H1 (cell line): ENCODE measurements at regions not wholly inside any gene's neighbourhood (a gene's known extent, or its start where the extent isn't known, plus 50 kb on each side); places are given as distances from the start of the nearest gene placed in this dataset.

ENCODE experiments used
- CTCF ChIA-PET: fragments of 300-600 bp; sonication (Branson Sonifier 250); formaldehyde crosslinking; loops from one replicate; lab custom pipeline; 2021; ENCODE audit not compliant: partially characterized antibody; lab: Charles Lee
- POLR2A ChIA-PET: fragments of 300-600 bp; sonication (Branson Sonifier 250); formaldehyde crosslinking; loops from one replicate; lab custom pipeline; 2021; ENCODE audit warnings: inconsistent platforms; ENCODE audit not compliant: partially characterized antibody; lab: Charles Lee
- DNase-seq, 2 experiments: peaks; one replicate each; pipeline versions ENCODE4 v3.0.0 to v3.0.0-alpha.2; 2010 to 2022; ENCODE audit warnings: low spot score in 2 of 2, low read depth in 1 of 2, mixed read lengths in 1 of 2
- FAIRE-seq: peaks from 2 replicates; lab custom pipeline; 2011; peaks lifted over from hg19 to GRCh38; lab: Jason Lieb, UNC
- H2AFZ ChIP-seq: 2 replicates; pipeline ENCODE4 v1.8.1; 2012; ENCODE audit warnings: low read length, inconsistent platforms
- H2AK5ac ChIP-seq: 2 replicates; pipeline ENCODE4 v1.6.1; 2013; ENCODE audit warnings: low read depth, low read length
- H2BK120ac ChIP-seq: replicated peaks from 2 replicates; pipeline ENCODE3; 2013; ENCODE audit warnings: low read depth, low read length, inconsistent platforms
- H2BK12ac ChIP-seq: 2 replicates; pipeline ENCODE4 v1.6.1; 2013; ENCODE audit warnings: low read depth, low read length
- H2BK15ac ChIP-seq: 2 replicates; pipeline ENCODE4 v1.6.1; 2013; ENCODE audit warnings: low read length
- H2BK20ac ChIP-seq: 2 replicates; pipeline ENCODE4 v1.6.1; 2013; ENCODE audit warnings: low read length
- H2BK5ac ChIP-seq: 2 replicates; pipeline ENCODE4 v1.6.1; 2013; ENCODE audit warnings: low read depth, low read length
- H3K14ac ChIP-seq: 2 replicates; pipeline ENCODE4 v1.6.1; 2013; ENCODE audit warnings: inconsistent platforms; ENCODE audit not compliant: insufficient read length
- H3K18ac ChIP-seq: 2 replicates; pipeline ENCODE4 v1.6.1; 2013; ENCODE audit warnings: low read length; ENCODE audit errors: extremely low read depth
- H3K23ac ChIP-seq: 2 replicates; pipeline ENCODE4 v1.6.1; 2013; ENCODE audit warnings: inconsistent platforms; ENCODE audit not compliant: insufficient read length
- H3K23me2 ChIP-seq: 2 replicates; pipeline ENCODE4 v1.6.1; 2013; ENCODE audit warnings: low read depth, low read length
- H3K27ac ChIP-seq: 2 replicates; pipeline ENCODE4 v1.6.1; 2011; ENCODE audit warnings: low read depth, low read length, inconsistent platforms
- H3K27me3 ChIP-seq, 4 experiments: replicated peaks in 1 of 4; 1 replicate in 1 of 4; 2 replicates in 3 of 4; pipeline versions ENCODE4 v1.6.1 to v1.8.1; 2011 to 2013; ENCODE audit warnings: low read length in 3 of 4, mild to moderate bottlenecking in 3 of 4, inconsistent platforms in 2 of 4, mixed read lengths in 2 of 4, moderate library complexity in 1 of 4; ENCODE audit not compliant: control insufficient read depth in 3 of 4, insufficient read depth in 3 of 4; ENCODE audit errors: extremely low read depth in 1 of 4
- H3K36me3 ChIP-seq, 4 experiments: 2 replicates each; pipeline versions ENCODE4 v1.6.1 to v1.8.1; 2011 to 2013; ENCODE audit warnings: mild to moderate bottlenecking in 4 of 4, low read length in 3 of 4, moderate library complexity in 2 of 4, control low read depth in 1 of 4, inconsistent platforms in 1 of 4; ENCODE audit not compliant: insufficient read depth in 4 of 4, control insufficient read depth in 2 of 4
- H3K4ac ChIP-seq: replicated peaks from 2 replicates; pipeline ENCODE3; 2013; ENCODE audit warnings: low read length, low read depth, mixed read lengths, inconsistent platforms; ENCODE audit not compliant: insufficient read length
- H3K4me1 ChIP-seq, 4 experiments: replicated peaks in 1 of 4; 1 replicate in 1 of 4; 2 replicates in 3 of 4; pipeline versions ENCODE4 v1.6.1 to v1.8.1; 2011 to 2013; ENCODE audit warnings: low read length in 3 of 4, inconsistent platforms in 2 of 4, mixed read lengths in 1 of 4; ENCODE audit not compliant: insufficient read depth in 4 of 4, control insufficient read depth in 3 of 4
- H3K4me2 ChIP-seq, 2 experiments: 2 replicates each; pipeline versions ENCODE4 v1.6.1 to v1.8.1; 2011 to 2013; ENCODE audit warnings: low read depth in 2 of 2, low read length in 2 of 2, control low read depth in 1 of 2, inconsistent platforms in 1 of 2, mild to moderate bottlenecking in 1 of 2; ENCODE audit not compliant: insufficient read depth in 1 of 2
- H3K4me3 ChIP-seq, 4 experiments: fragments of 200-600, 300-600 bp in 1 of 4; sonication (generic), shearing (Covaris generic), sonication (Bioruptor Twin) in 1 of 4; 2 replicates each; pipeline versions ENCODE4 v1.5.1 to v1.8.1; 2011 to 2016; ENCODE audit warnings: low read length in 4 of 4, low read depth in 3 of 4, control low read depth in 2 of 4, inconsistent platforms in 2 of 4, mild to moderate bottlenecking in 2 of 4, mixed read lengths in 1 of 4, moderate library complexity in 1 of 4; ENCODE audit not compliant: insufficient read depth in 2 of 4; ENCODE audit errors: extremely low read depth in 1 of 4
- H3K56ac ChIP-seq: replicated peaks from 2 replicates; pipeline ENCODE3; 2013; ENCODE audit warnings: low read depth, mild to moderate bottlenecking, mixed read lengths, low read length, inconsistent platforms; ENCODE audit not compliant: insufficient read length
- H3K79me1 ChIP-seq: 2 replicates; pipeline ENCODE4 v1.6.1; 2013; ENCODE audit warnings: low read depth, low read length, control low read depth
- H3K79me2 ChIP-seq, 2 experiments: 2 replicates each; pipeline versions ENCODE4 v1.6.1 to v1.8.1; 2012 to 2013; ENCODE audit warnings: low read length in 2 of 2, mild to moderate bottlenecking in 2 of 2, inconsistent platforms in 1 of 2; ENCODE audit not compliant: insufficient read depth in 2 of 2, control insufficient read depth in 1 of 2
- H3K9ac ChIP-seq, 4 experiments: replicated peaks in 1 of 4; 1 replicate in 1 of 4; 2 replicates in 3 of 4; pipeline versions ENCODE4 v1.6.1 to v1.8.1; 2011 to 2013; ENCODE audit warnings: low read depth in 3 of 4, low read length in 3 of 4, control low read depth in 2 of 4, mild to moderate bottlenecking in 2 of 4, moderate library complexity in 2 of 4, inconsistent platforms in 1 of 4; ENCODE audit errors: extremely low read depth in 1 of 4
- H3K9me3 ChIP-seq, 2 experiments: 2 replicates each; pipeline versions ENCODE4 v1.6.1 to v1.8.1; 2012 to 2013; ENCODE audit warnings: mild to moderate bottlenecking in 2 of 2, moderate library complexity in 2 of 2, control low read depth in 1 of 2, inconsistent platforms in 1 of 2, low read depth in 1 of 2, low read length in 1 of 2, mixed read lengths in 1 of 2; ENCODE audit not compliant: insufficient read depth in 2 of 2
- H4K20me1 ChIP-seq, 2 experiments: replicated peaks in 1 of 2; 2 replicates each; pipeline versions ENCODE3 to v1.8.1; 2011 to 2013; ENCODE audit warnings: inconsistent platforms in 2 of 2, low read length in 2 of 2, mild to moderate bottlenecking in 1 of 2; ENCODE audit not compliant: insufficient read depth in 2 of 2, control insufficient read depth in 1 of 2
- H4K5ac ChIP-seq: 2 replicates; pipeline ENCODE4 v1.6.1; 2013; ENCODE audit warnings: low read length, low read depth, mixed read lengths, inconsistent platforms; ENCODE audit not compliant: insufficient read length
- H4K8ac ChIP-seq: 2 replicates; pipeline ENCODE4 v1.8.0; 2013; ENCODE audit warnings: mild to moderate bottlenecking, moderate library complexity, low read length, inconsistent platforms; ENCODE audit not compliant: insufficient read depth; ENCODE audit errors: extremely low read depth
- H4K91ac ChIP-seq: replicated peaks from 2 replicates; pipeline ENCODE3; 2013; ENCODE audit warnings: low read length, mixed read lengths, inconsistent platforms; ENCODE audit not compliant: insufficient read length
- BACH1 ChIP-seq: IDR thresholded peaks from 2 replicates; pipeline ENCODE4 v1.6.1; 2012; ENCODE audit warnings: low read length, improper control_type of control experiment
- CTBP2 ChIP-seq: IDR thresholded peaks from 2 replicates; pipeline ENCODE4 v1.7.0; 2011; ENCODE audit warnings: borderline replicate concordance, mild to moderate bottlenecking, moderate library complexity, mixed read lengths, low read length; ENCODE audit not compliant: insufficient read depth, insufficient read length
- EGR1 ChIP-seq: IDR thresholded peaks from 2 replicates; pipeline ENCODE4 v1.6.1; 2011; ENCODE audit warnings: low read depth, low read length, borderline replicate concordance
- FOSL1 ChIP-seq: IDR thresholded peaks from 2 replicates; pipeline ENCODE4 v1.6.1; 2011; ENCODE audit warnings: mild to moderate bottlenecking, low read depth, low read length, moderate library complexity; ENCODE audit not compliant: insufficient read depth
- GTF2F1 ChIP-seq: IDR thresholded peaks from 2 replicates; pipeline ENCODE4 v1.6.1; 2012; ENCODE audit warnings: low read depth, low read length, improper control_type of control experiment, borderline replicate concordance
- HDAC2 ChIP-seq, 2 experiments: fragments of 300-600 bp in 1 of 2; sonication (generic) in 1 of 2; IDR thresholded peaks; 2 replicates each; pipeline ENCODE4 v1.6.1; 2011 to 2012; ENCODE audit warnings: low read depth in 2 of 2, low read length in 2 of 2, mild to moderate bottlenecking in 2 of 2, moderate library complexity in 2 of 2, borderline replicate concordance in 1 of 2, inconsistent platforms in 1 of 2
- KDM4A ChIP-seq: IDR thresholded peaks from one replicate; pipeline ENCODE4 v1.7.1; 2012; ENCODE audit warnings: low read depth, mild to moderate bottlenecking, moderate library complexity, low read length, inconsistent platforms; ENCODE audit not compliant: severe bottlenecking
- RXRA ChIP-seq: IDR thresholded peaks from 2 replicates; pipeline ENCODE4 v1.6.1; 2011; ENCODE audit warnings: low read depth, mild to moderate bottlenecking, low read length, moderate library complexity; ENCODE audit not compliant: insufficient read depth
- SAP30 ChIP-seq: fragments of 300-600 bp; sonication (generic); IDR thresholded peaks from 2 replicates; pipeline ENCODE4 v1.7.1; 2012; ENCODE audit warnings: low read length, moderate library complexity, mild to moderate bottlenecking, inconsistent platforms; ENCODE audit not compliant: insufficient read depth, insufficient replicate concordance
- SUZ12 ChIP-seq: fragments of 200-600 bp; sonication (generic); IDR thresholded peaks from 2 replicates; pipeline ENCODE4 v1.6.1; 2012; ENCODE audit warnings: mild to moderate bottlenecking, inconsistent platforms, low read length, moderate library complexity, mixed read lengths
- WGBS, 2 experiments: shearing (Covaris generic) in 1 of 2; methylation state at CpG; one replicate each; pipeline versions ENCODE4 v1.1.6 to v1.1.7; 2013 to 2015; ENCODE audit warnings: low lambda C conversion rate in 2 of 2, mixed read lengths in 2 of 2, inconsistent platforms in 1 of 2, low coverage in 1 of 2, missing lambda C conversion rate in 1 of 2; ENCODE audit not compliant: insufficient replicate concordance in 2 of 2, insufficient coverage in 1 of 2, insufficient read length in 1 of 2; ENCODE audit errors: extremely low coverage in 1 of 2, missing lambda C conversion rate in 1 of 2; 5-methylcytosine and 5-hydroxymethylcytosine counted together

DNA sequence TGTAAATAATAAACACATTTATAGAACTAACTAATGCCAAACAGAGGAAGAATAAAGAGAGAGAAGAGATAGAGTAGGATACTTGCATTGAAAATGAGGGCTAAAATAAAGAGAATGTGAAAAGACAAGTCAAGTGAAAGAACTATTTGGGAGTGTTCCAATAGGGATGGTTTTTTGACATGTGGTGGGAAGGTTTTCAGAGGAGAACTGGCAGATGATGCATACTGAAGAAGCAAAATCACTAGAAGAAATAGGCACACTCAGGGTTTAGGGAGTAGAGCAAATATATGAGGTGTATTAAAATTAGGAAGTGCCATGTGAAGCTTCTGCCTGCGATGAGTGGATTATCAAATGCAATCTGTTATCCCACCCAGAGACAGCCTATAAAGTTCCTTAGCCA is 744.8 kb downstream of the REEP3 start:
- no peak overlapping the region for H2BK15ac ChIP-seq
- no peak overlapping the region for H3K9ac ChIP-seq
- H3K4me2 ChIP-seq = no peak overlapping the region
- H4K5ac ChIP-seq = no peak overlapping the region
- no peaks in the 10 kb centered on the region for H3K4me1 ChIP-seq
- H3K14ac ChIP-seq = no peak overlapping the region
- H4K20me1 ChIP-seq = no peaks in the 10 kb centered on the region
- H4K8ac ChIP-seq = no peak overlapping the region
- H2BK20ac ChIP-seq = no peak overlapping the region
- no peak overlapping the region for H4K91ac ChIP-seq
- no peak overlapping the region for H3K27ac ChIP-seq
- DNase-seq (no peak), FAIRE-seq (no peak)
- no peaks in the 10 kb centered on the region for H3K79me2 ChIP-seq
- no peak overlapping the region for H3K4me3 ChIP-seq
- no peak overlapping the region for H3K4ac ChIP-seq
- no peak overlapping the region for H2BK120ac ChIP-seq
- no peaks in the 10 kb centered on the region for H3K79me1 ChIP-seq
- no peaks in the 10 kb centered on the region for H3K36me3 ChIP-seq
- no peaks in the 10 kb centered on the region for H3K27me3 ChIP-seq
- no peak overlapping the region for H3K56ac ChIP-seq
- H3K18ac ChIP-seq = no peak overlapping the region
- no peak overlapping the region for H2AFZ ChIP-seq
- no peak for TF ChIP-seq EGR1
- TF ChIP-seq SUZ12 = no peak
- no peak for TF ChIP-seq FOSL1
- TF ChIP-seq SAP30 = no peak
- TF ChIP-seq KDM4A = no peak
- TF ChIP-seq HDAC2 (IDR thresholded peaks at IDR 0.05; ENCODE audit: borderline replicate concordance in 1 of 2, low read depth in 2 of 2, low read length in 2 of 2) = no peak
- TF ChIP-seq BACH1 = no peak
- TF ChIP-seq CTBP2 = no peak
- no peak for TF ChIP-seq GTF2F1
- TF ChIP-seq RXRA = no peak
- H2BK5ac ChIP-seq = no peak overlapping the region
- H3K9me3 ChIP-seq = no peaks in the 10 kb centered on the region
- POLR2A ChIA-PET = no interaction called here
- H2AK5ac ChIP-seq = no peak overlapping the region
- H3K23ac ChIP-seq = no peak overlapping the region
- 100% methylated on average over 1 of the region's 1 CpG; no CpG with 5 or more reads in 1 of the 2 experiments for WGBS, 2 experiments
- H3K23me2 ChIP-seq = peaks cover 2% of the 10 kb centered on the region; the same call in 1 of the 2 replicates
- CTCF ChIA-PET = no interaction called here
- H2BK12ac ChIP-seq = no peak overlapping the region
